ENCODE measurements at regions not wholly inside any gene's neighbourhood (a gene's known extent, or its start where the extent isn't known, plus 50 kb on each side); places are given as distances from the start of the nearest gene placed in this dataset.

GRCh38 chr10:30238836-30239235 lies 110.2 kb downstream of the MTPAP start:
- no peak overlapping the region for H3K4me3 Mint-ChIP-seq
- CTCF ChIA-PET, result no interaction called here

GRCh38 chr10:30233186-30233959 lies 115.7 kb downstream of the MTPAP start:
- no peak overlapping the region for H3K4me3 Mint-ChIP-seq

More at GRCh38 chr10:30238836-30239235, 110.2 kb downstream of the MTPAP start:
- Mint-ChIP-seq H3K27ac (no peak overlapping the region), H3K36me3 (ENCODE audit: low read depth) (no peaks in the 10 kb centered on the region), H3K27me3 (peaks cover 3% of the 10 kb centered on the region), H3K9me3 (no peaks in the 10 kb centered on the region), H3K4me1 (ENCODE audit: low read depth) (no peaks in the 10 kb centered on the region)
- no peak for DNase-seq
- no peak for TF ChIP-seq CTCF (IDR thresholded peaks at IDR 0.05)
- intact Hi-C loops (cut with micrococcal nuclease), result no loop called here
- ATAC-seq, result no peak
- POLR2A ChIA-PET, result no interaction called here

GRCh38 chr10:30231709-30232108 lies 117.4 kb downstream of the MTPAP start:
- H3K4me1 Mint-ChIP-seq (ENCODE audit: low read depth), result peaks cover 2% of the 10 kb centered on the region
- H3K4me3 Mint-ChIP-seq, result no peak overlapping the region
- intact Hi-C loops (cut with micrococcal nuclease), result no loop called here

More at GRCh38 chr10:30233186-30233959, 115.7 kb downstream of the MTPAP start:
- Mint-ChIP-seq H3K27me3 (peaks cover 17% of the 10 kb centered on the region), H3K36me3 (ENCODE audit: low read depth) (no peaks in the 10 kb centered on the region), H3K4me1 (ENCODE audit: low read depth) (peaks cover 2% of the 10 kb centered on the region), H3K27ac (no peak overlapping the region), H3K9me3 (no peaks in the 10 kb centered on the region)
- POLR2A ChIA-PET, result no interaction called here
- intact Hi-C loops (cut with micrococcal nuclease), result no loop called here
- ATAC-seq (no peak), DNase-seq (no peak)
- no peak for TF ChIP-seq CTCF (IDR thresholded peaks at IDR 0.05)
- CTCF ChIA-PET, result interaction anchor here (1.2 to 2.6 kb wide), 3 partner anchors 9 to 232 kb away, joined by 3 to 12 read pairs (median 4); no protein-coding TSS in a partner anchor

GRCh38 chr10:30231071-30231652 lies 117.9 kb downstream of the MTPAP start:
- intact Hi-C loops (cut with micrococcal nuclease), result no loop called here
- no peaks in the 10 kb centered on the region for H3K36me3 Mint-ChIP-seq (ENCODE audit: low read depth)
- peaks cover 2% of the 10 kb centered on the region for H3K4me1 Mint-ChIP-seq (ENCODE audit: low read depth)
- H3K27me3 Mint-ChIP-seq, result peaks cover 17% of the 10 kb centered on the region
- no peaks in the 10 kb centered on the region for H3K9me3 Mint-ChIP-seq
- no peak overlapping the region for H3K27ac Mint-ChIP-seq
- H3K4me3 Mint-ChIP-seq, result no peak overlapping the region
- ATAC-seq (peak; percentile 53), DNase-seq (peak; percentile 7)
- POLR2A ChIA-PET, result interaction anchor here (0.5 kb wide), 1 partner anchor 844 kb away, joined by 3 read pairs; no protein-coding TSS in a partner anchor
- no peak for TF ChIP-seq CTCF (IDR thresholded peaks at IDR 0.05)
- CTCF ChIA-PET, result interaction anchor here (0.7 kb wide), 1 partner anchor 10 kb away, joined by 3 read pairs; no protein-coding TSS in a partner anchor

More at GRCh38 chr10:30231709-30232108, 117.4 kb downstream of the MTPAP start:
- peaks cover 17% of the 10 kb centered on the region for H3K27me3 Mint-ChIP-seq
- ChIA-PET CTCF (no interaction called here), POLR2A (no interaction called here)
- TF ChIP-seq CTCF (IDR thresholded peaks at IDR 0.05), result no peak
- no peaks in the 10 kb centered on the region for H3K36me3 Mint-ChIP-seq (ENCODE audit: low read depth)
- DNase-seq (no peak), ATAC-seq (no peak)
- no peaks in the 10 kb centered on the region for H3K9me3 Mint-ChIP-seq
- H3K27ac Mint-ChIP-seq, result no peak overlapping the region

- H3K9me3 Mint-ChIP-seq, result no peaks in the 10 kb centered on the region
- no peak overlapping the region for H3K4me3 Mint-ChIP-seq
- DNase-seq (no peak), ATAC-seq (no peak)
- no peaks in the 10 kb centered on the region for H3K36me3 Mint-ChIP-seq (ENCODE audit: low read depth)
- POLR2A ChIA-PET, result no interaction called here
- H3K27ac Mint-ChIP-seq, result no peak overlapping the region
- TF ChIP-seq CTCF (IDR thresholded peaks at IDR 0.05), result no peak
- CTCF ChIA-PET, result no interaction called here
- intact Hi-C loops (cut with micrococcal nuclease), result no loop called here
- peaks cover 14% of the 10 kb centered on the region for H3K27me3 Mint-ChIP-seq
- peaks cover 2% of the 10 kb centered on the region for H3K4me1 Mint-ChIP-seq (ENCODE audit: low read depth)
Observed at GRCh38 chr10:30229536-30229935, 119.5 kb downstream of the MTPAP start.

All from activated CD8-positive, alpha-beta T cell treated with anti-CD3 and anti-CD28 coated beads for 36 hours (primary cell).